ENCODE measurements at regions not wholly inside any gene's neighbourhood (a gene's known extent, or its start where the extent isn't known, plus 50 kb on each side); places are given as distances from the start of the nearest gene placed in this dataset.

DNA sequence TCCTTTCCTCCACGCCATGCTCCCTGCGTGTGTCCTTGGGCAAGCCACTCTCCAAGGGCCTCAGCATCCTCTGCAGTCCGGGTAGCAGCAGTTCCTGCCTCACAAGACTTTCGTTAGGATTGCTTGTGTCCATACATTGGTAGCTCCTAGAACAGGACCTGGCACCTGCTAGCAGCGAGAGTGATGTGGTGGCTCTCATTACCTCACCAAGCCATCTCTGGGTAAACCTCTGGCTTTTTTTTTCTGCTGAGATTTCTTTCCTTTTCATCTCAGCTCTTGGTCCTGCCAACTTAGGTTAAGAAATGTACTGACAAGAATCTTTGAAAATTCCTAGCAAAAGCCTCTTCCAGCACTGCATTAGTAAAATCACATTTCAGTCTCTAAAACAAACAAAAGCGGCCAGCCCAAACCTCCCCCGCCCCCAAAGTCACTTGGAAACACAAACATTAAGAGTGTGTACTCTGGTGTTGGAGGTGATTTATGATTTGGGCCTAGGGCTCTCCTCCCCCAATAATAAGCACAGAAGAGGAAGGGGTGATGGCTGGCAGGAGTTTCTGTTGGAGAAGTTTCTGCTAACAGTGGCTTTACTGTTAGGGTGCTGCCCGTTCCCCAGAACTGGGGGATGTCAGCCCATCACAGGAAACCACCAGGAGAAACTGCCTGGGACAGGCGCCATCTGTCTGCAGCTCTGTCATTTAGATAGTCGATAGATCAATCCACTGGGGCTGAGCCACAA is 199.2 kb downstream of the CD83 start:
- no peaks in the 10 kb centered on the region for H4K20me1 ChIP-seq (ENCODE audit: insufficient read depth)
- no peak overlapping the region for H2AFZ ChIP-seq (ENCODE audit: low read depth)
- H3K4me1 ChIP-seq (ENCODE audit: control insufficient read depth in 1 of 2, insufficient read depth in 2 of 2, low read depth in 1 of 2, low read length in 1 of 2), result no peaks in the 10 kb centered on the region
- H3K4me2 ChIP-seq, result no peak overlapping the region
- no peak overlapping the region for H3K27ac ChIP-seq (ENCODE audit: low read depth in 2 of 2, low read length in 1 of 2)
- no peaks in the 10 kb centered on the region for H3K9me2 ChIP-seq
- no peak overlapping the region for H3K9ac ChIP-seq
- H3K27me3 ChIP-seq (ENCODE audit: insufficient read depth), result no peaks in the 10 kb centered on the region
- TF ChIP-seq SMC3 (IDR thresholded peaks at IDR 0.05; ENCODE audit: low read depth, low read length) (no peak), TCF12 (IDR thresholded peaks at IDR 0.05) (no peak), NRF1 (IDR thresholded peaks at IDR 0.05; ENCODE audit: low read depth, low read length) (no peak)
- ChIA-PET CTCF (interaction anchor here (0.7 to 1.6 kb wide), 3 partner anchors 9 to 10 kb away, joined by 3 read pairs; no protein-coding TSS in a partner anchor), POLR2A (interaction anchor here (0.6 kb wide), 1 partner anchor 175 kb away, joined by 3 read pairs; no protein-coding TSS in a partner anchor)
- WGBS (ENCODE audit: low lambda C conversion rate), result 25% methylated on average over 10 of the region's 10 CpGs
- H3K36me3 ChIP-seq (replicated peaks in 1 of 2; ENCODE audit: control insufficient read depth in 1 of 2, insufficient read depth in 2 of 2, low read length in 1 of 2), result no peaks in the 10 kb centered on the region
- H3F3A ChIP-seq (replicated peaks; ENCODE audit: insufficient read depth), result no peaks in the 10 kb centered on the region
- H3K9me3 ChIP-seq, result no peaks in the 10 kb centered on the region
- H3K79me2 ChIP-seq (ENCODE audit: insufficient read depth), result no peaks in the 10 kb centered on the region
- peak; percentile 22 for DNase-seq
- H3K4me3 ChIP-seq (ENCODE audit: low read depth in 2 of 2, low read length in 1 of 2), result no peak overlapping the region

DNA sequence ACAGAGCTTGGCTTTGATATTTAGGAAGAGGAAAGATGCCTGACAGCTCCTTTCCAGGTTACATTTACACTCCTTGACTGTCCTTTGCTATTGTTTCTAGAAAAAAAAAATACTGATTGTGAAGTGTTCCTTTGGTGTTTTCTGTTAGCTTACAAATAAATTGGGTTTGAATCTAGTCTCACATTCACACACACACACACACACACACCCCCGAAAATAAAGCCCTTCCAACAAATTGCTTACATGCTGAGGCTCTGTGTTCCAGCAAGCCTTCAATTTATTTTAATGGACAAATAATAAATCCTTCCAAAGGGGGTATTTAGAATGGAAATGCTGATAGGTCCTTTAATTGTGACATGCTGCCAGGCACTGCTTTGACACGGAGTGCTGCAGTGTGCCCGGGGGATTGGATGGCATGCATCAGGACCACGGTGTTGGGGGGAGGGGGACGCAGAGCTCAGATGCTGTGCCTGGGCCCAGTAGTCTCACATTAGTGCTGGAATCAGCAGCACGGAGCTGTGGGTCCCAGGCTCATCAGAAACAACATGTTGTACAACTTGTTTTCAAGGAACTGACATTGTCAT is 199.9 kb downstream of the CD83 start:
- Histone ChIP-seq H3K4me3 (ENCODE audit: low read depth in 2 of 2, low read length in 1 of 2) (no peak overlapping the region), H3K9me2 (no peaks in the 10 kb centered on the region), H2AFZ (ENCODE audit: low read depth) (no peak overlapping the region), H3K79me2 (ENCODE audit: insufficient read depth) (no peaks in the 10 kb centered on the region), H4K20me1 (ENCODE audit: insufficient read depth) (no peaks in the 10 kb centered on the region), H3K9ac (no peak overlapping the region), H3K27me3 (ENCODE audit: insufficient read depth) (no peaks in the 10 kb centered on the region), H3K9me3 (no peaks in the 10 kb centered on the region), H3K4me1 (ENCODE audit: control insufficient read depth in 1 of 2, insufficient read depth in 2 of 2, low read depth in 1 of 2, low read length in 1 of 2) (no peaks in the 10 kb centered on the region), H3F3A (replicated peaks; ENCODE audit: insufficient read depth) (no peaks in the 10 kb centered on the region), H3K4me2 (no peak overlapping the region), H3K36me3 (replicated peaks in 1 of 2; ENCODE audit: control insufficient read depth in 1 of 2, insufficient read depth in 2 of 2, low read length in 1 of 2) (no peaks in the 10 kb centered on the region), H3K27ac (ENCODE audit: low read depth in 2 of 2, low read length in 1 of 2) (no peak overlapping the region)
- POLR2A ChIA-PET, result interaction anchor here (0.6 kb wide), 1 partner anchor 174 kb away, joined by 3 read pairs; no protein-coding TSS in a partner anchor
- CTCF ChIA-PET, result interaction anchor here (0.7 to 1.6 kb wide), 3 partner anchors 8 to 10 kb away, joined by 3 read pairs; no protein-coding TSS in a partner anchor
- TF ChIP-seq RAD21 (IDR thresholded peaks at IDR 0.05; ENCODE audit: low read length) (no peak), SMC3 (IDR thresholded peaks at IDR 0.05; ENCODE audit: low read depth, low read length) (no peak), MEF2A (IDR thresholded peaks at IDR 0.05; ENCODE audit: borderline replicate concordance, low read depth) (no peak), NFIC (IDR thresholded peaks at IDR 0.05; ENCODE audit: borderline replicate concordance) (no peak), TAF1 (IDR thresholded peaks at IDR 0.05; ENCODE audit: borderline replicate concordance, low read depth, low read length) (no peak), JUND (IDR thresholded peaks at IDR 0.05) (no peak), RCOR1 (IDR thresholded peaks at IDR 0.05; ENCODE audit: low read length) (no peak), GABPA (IDR thresholded peaks at IDR 0.05; ENCODE audit: low read depth) (no peak), EP300 (IDR thresholded peaks at IDR 0.05; ENCODE audit: borderline replicate concordance in 1 of 2, low read depth in 1 of 2, low read length in 1 of 2) (no peak), RFX5 (IDR thresholded peaks at IDR 0.05; ENCODE audit: low read length) (no peak), CHD2 (IDR thresholded peaks at IDR 0.05; ENCODE audit: low read length, partially characterized antibody) (no peak)
- TF ChIP-seq, protein P1, sequence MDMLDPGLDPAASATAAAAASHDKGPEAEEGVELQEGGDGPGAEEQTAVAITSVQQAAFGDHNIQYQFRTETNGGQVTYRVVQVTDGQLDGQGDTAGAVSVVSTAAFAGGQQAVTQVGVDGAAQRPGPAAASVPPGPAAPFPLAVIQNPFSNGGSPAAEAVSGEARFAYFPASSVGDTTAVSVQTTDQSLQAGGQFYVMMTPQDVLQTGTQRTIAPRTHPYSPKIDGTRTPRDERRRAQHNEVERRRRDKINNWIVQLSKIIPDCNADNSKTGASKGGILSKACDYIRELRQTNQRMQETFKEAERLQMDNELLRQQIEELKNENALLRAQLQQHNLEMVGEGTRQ (IDR thresholded peaks at IDR 0.05; ENCODE audit: borderline replicate concordance, low read depth, low read length), result no peak
- TF ChIP-seq, protein P2, sequence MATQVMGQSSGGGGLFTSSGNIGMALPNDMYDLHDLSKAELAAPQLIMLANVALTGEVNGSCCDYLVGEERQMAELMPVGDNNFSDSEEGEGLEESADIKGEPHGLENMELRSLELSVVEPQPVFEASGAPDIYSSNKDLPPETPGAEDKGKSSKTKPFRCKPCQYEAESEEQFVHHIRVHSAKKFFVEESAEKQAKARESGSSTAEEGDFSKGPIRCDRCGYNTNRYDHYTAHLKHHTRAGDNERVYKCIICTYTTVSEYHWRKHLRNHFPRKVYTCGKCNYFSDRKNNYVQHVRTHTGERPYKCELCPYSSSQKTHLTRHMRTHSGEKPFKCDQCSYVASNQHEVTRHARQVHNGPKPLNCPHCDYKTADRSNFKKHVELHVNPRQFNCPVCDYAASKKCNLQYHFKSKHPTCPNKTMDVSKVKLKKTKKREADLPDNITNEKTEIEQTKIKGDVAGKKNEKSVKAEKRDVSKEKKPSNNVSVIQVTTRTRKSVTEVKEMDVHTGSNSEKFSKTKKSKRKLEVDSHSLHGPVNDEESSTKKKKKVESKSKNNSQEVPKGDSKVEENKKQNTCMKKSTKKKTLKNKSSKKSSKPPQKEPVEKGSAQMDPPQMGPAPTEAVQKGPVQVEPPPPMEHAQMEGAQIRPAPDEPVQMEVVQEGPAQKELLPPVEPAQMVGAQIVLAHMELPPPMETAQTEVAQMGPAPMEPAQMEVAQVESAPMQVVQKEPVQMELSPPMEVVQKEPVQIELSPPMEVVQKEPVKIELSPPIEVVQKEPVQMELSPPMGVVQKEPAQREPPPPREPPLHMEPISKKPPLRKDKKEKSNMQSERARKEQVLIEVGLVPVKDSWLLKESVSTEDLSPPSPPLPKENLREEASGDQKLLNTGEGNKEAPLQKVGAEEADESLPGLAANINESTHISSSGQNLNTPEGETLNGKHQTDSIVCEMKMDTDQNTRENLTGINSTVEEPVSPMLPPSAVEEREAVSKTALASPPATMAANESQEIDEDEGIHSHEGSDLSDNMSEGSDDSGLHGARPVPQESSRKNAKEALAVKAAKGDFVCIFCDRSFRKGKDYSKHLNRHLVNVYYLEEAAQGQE (IDR thresholded peaks at IDR 0.05; ENCODE audit: low read depth, low read length), result no peak
- TF ChIP-seq, protein P3, sequence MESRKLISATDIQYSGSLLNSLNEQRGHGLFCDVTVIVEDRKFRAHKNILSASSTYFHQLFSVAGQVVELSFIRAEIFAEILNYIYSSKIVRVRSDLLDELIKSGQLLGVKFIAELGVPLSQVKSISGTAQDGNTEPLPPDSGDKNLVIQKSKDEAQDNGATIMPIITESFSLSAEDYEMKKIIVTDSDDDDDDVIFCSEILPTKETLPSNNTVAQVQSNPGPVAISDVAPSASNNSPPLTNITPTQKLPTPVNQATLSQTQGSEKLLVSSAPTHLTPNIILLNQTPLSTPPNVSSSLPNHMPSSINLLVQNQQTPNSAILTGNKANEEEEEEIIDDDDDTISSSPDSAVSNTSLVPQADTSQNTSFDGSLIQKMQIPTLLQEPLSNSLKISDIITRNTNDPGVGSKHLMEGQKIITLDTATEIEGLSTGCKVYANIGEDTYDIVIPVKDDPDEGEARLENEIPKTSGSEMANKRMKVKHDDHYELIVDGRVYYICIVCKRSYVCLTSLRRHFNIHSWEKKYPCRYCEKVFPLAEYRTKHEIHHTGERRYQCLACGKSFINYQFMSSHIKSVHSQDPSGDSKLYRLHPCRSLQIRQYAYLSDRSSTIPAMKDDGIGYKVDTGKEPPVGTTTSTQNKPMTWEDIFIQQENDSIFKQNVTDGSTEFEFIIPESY (IDR thresholded peaks at IDR 0.05; ENCODE audit: borderline replicate concordance, low read depth), result no peak
- 29% methylated on average over 6 of the region's 6 CpGs for WGBS (ENCODE audit: low lambda C conversion rate)
- peak; percentile 32 for DNase-seq

Data from SK-N-SH (cell line).